SHP77 (cell line): ENCODE measurements at regions not wholly inside any gene's neighbourhood (a gene's known extent, or its start where the extent isn't known, plus 50 kb on each side); places are given as distances from the start of the nearest gene placed in this dataset.
"Not testable (repeated sequence)": the region's sequence is repeated elsewhere in the genome, so short reads cannot be mapped to it uniquely, and the experiment has no call there.

Source experiments
- DNase-seq, 2 experiments: peaks; one replicate each; lab custom pipeline; 2025; lab: John Stamatoyannopoulos, UW

DNA sequence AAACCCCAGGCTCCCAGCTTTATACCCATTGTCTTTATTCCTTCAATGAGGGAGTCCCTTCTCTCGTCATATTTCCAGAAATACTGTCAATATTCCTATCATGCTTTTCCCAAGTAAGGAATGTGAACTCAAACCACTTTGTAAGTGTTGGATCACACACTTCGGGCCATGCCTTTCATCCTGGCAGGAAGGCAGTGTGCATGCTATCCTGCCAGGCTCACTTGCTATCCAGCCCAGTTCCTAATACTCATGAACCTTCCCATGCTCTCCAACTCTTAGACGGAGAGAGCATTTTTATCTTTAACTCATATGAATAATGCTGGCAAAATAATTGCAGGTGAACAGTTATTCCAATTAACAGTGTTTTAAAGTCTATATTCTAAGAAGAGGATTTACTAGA is 639.9 kb upstream of the ACO1 start:
- no peak for DNase-seq

DNA sequence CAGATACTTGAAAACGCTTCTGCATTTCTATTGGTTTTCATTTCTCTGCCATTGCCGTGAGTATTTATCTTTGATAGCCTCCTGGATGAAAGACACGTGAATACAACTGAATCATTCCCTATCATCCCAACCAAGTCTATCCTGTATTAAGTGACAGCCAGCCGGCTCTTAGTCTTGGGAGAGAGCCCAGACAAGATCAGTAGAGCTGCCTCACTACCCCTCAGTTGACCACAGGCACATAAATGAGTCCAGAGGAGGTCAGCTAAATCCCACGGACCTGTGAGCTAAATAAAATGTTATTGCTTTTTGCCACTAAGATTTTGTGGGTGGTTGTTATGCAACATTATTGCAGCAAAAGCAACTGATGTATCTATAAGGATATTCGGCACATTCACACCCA is 639.0 kb upstream of the ACO1 start:
- no peak for DNase-seq

DNA sequence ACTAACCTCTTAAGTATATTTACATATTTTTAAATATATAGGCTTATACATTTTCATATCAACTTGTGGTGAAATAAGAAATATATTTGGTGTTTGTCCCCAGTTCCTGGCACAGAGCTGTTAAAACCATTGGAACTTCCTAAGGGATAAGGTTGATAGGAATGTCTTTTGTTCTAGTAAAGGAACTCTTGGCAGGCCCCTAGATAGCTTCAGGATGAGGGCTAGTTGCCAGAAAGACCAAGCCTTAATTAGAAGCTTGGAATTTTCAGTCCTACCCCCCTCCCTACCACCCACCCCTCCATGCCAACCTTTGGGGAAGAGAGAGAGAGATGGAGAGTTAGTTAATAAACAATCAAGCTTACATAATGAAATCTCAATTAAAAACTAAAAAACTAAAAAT is 638.6 kb upstream of the ACO1 start:
- no peak for DNase-seq

DNA sequence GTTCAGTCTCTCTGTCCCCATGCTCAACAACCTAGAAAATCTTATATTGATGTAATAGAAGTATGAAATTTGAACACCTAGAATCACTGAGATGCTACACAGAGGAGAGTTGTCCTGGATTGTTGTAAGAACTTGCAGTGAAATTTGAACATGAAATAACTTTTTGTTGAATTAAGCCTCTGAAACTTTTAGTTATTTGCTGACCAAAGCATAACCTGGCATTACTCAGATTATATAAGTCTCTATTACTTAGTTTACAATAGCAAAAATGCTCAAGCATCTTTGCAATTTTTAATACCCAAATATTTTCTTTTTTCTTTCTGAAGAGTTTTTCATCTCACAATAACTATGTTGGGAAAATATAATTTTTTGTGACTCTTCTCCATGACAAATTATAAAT is 630.7 kb upstream of the ACO1 start:
- no peak for DNase-seq

DNA sequence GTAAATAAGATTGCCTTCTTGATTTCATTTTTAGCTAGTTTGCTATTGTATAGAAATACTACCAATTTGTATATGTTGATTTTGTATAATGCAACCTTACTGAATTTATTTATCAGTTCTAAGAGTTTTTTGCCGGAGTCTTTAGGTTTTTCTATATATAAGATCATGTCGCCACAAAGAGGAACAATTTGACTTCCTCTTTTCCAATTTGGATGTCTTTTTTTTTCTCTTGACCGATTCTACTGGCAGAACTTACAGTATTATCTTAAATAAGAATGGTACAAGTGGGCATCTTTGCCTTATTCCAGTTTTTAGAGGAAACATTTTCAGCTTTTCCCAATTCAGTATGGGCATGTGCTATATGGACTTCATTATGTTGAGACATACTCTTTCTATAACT is 624.7 kb upstream of the ACO1 start:
- no peak for DNase-seq

DNA sequence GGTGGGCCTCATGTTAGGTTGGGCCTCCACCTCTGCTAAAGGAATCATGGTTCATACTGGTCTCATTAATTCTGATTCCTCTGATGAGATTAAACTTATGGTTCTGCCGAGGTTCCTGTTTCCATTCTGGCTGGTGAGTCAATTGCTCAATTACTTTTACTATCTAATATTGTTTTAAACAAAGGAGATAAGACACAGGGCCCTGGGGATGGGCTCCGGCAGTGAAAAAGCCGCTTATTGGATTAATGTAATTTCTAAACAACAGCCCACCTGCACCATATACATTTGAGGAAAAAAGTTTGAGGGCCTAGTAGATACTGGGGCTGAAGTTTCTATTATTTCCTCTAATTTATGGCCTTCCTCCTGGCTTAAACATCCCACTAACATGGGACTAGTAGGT is 610.4 kb upstream of the ACO1 start:
- not testable (repeated sequence) for DNase-seq

DNA sequence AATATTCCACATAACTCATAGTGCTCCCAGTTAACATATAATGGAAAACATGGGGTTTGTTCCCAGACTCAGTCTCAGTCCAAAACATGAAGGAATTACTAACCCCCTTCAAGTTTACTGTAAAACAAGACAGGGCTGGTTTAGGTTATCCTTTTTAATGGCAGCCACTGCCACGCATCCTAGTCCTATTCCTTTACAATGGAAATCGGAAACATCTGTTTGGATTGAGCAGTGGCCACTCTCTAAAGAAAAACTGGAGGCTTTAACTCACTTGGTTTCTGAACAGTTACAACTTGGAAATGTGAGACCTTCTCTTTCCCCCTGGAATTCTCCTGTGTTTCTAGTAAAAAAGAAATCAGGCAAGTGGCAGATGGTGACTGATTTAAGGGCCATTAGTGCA is 609.9 kb upstream of the ACO1 start:
- no peak for DNase-seq

DNA sequence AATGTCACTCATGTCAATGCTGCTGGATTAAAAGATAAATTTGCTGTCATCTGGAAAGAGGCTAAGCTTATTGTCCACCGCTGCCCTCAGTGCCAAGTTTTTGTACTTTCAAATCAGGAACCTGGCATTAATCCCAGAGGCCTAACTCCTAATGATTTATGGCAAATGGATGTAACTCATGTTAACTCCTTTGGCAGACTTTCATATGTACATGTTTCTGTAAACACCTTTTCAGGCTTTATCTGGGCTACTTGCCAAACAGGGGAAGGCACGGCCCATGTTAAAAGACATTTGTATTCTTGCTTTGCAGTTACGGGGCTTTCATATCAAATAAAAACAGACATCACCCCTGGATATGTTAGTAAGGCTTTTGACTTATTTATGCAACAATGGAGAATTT is 608.0 kb upstream of the ACO1 start:
- peak; percentile 55 to 60 for DNase-seq

DNA sequence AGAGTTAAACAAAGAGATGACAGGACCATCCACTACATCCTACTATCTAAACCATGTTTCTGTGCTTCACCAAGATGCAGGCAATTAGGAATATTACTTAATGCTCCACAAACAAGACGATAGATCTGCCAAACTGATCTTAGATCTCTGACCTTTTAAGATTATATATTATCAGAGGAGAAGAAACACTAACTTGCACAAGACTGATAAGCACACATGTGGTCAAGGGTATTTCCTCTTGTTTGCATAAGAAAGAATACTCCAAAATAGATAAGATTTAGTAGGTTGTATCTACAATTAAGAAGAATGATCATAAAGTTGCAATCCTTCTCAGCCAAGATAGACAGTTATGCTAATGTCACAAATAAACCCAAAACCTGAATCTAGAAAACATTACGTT is 601.0 kb upstream of the ACO1 start:
- no peak for DNase-seq

DNA sequence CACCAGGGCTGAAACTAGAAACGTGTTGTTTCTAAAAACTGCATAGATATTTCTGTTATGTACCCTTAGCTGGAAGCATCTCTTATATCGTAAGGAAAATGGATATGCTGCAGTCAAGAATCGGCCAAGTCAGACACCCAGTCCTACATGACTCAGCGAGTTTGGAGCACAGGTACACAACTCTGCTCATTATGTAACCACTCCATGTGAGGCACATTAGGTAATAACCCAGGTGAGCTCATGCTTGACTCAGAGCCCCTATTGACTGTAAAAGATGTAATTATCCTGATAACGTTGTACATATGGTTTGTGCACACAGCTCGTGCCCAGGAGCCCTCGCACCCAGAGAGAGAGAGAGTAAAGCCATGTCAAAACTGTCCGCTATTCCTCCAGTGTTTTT is 593.7 kb upstream of the ACO1 start:
- no peak for DNase-seq

DNA sequence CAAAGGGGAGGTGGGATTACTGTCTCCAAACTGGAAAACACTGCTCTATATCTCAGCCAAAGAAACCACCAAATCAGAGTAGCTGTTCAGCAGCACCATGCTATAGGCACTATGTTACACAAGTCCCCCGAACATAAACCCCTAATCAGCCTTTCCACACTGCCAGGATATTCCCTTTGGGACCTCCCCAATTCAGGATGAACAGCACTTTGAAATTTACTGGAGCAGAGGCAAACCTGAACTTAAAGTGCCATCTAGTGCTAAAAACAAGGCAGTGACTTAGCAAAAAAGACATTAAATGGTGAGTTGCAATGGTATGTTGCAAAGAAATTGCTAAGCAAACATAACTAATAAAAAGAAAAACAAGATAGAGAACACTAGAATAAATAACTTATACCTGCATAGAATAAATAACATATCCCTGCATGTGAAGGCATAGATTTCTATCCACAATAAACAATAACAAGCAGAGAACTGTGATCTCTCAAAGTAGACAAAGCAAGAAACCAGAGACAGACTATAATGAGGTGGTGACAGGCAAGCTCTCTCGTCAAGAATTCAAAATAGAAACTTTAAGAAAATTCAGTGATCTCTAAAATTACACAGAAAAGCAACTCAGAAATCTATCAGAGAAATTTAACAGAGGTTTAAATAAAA is 584.4 kb upstream of the ACO1 start:
- DNase-seq, result peak; percentile 20 to 26

DNA sequence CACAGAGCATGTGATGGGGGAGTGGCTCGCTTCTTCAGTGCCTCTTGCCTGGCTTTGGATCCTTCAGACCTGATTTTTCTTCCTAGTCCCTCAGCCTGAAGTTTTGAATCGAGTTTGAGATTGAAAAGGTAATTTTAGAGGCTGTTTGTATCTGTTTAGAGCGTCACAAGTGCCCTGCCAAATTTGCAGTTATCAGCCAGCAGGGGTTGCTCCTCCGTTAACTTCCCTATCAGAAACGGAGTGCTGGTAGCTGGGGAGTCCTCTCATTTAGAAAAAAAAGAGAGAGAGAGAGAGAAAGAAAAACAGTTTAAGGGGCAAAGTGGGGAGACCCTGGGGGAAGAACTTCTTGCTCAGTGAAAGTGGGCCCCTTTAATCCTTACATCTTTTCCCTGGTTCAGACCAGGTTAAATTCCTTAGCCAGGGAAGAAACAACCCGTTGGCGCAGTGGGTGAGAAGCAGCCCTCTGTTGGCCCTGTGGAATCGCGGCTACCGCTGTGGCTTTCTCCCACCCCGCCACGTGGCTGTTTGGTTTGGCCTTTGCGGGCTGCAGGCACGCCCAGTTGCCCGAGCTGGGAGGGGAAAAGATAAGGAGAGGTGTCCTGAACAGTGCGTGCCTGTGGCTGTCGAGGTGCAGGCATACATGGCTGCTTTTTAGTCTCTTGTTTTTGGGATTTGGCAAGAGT is 576.7 kb upstream of the ACO1 start:
- no peak for DNase-seq

DNA sequence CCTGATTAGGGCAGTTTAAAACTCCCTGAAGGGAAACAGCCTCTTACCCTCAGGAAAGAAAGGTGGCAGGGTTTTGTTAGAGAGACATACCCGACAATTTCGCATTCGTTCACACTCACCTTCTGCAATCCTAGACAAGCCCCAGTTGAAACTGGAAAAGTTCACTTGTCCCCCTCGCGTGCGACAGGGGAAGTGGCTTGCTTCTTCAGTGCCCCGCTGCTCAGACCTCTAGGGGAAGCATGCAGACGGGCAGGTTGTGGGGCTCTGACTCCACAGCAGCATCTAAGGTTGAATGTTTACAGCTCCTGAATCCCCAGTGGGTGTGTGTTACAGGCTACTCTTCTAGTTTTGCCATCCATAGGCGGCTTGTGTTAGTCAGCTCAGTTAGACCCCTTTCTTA is 575.7 kb upstream of the ACO1 start:
- no peak for DNase-seq

DNA sequence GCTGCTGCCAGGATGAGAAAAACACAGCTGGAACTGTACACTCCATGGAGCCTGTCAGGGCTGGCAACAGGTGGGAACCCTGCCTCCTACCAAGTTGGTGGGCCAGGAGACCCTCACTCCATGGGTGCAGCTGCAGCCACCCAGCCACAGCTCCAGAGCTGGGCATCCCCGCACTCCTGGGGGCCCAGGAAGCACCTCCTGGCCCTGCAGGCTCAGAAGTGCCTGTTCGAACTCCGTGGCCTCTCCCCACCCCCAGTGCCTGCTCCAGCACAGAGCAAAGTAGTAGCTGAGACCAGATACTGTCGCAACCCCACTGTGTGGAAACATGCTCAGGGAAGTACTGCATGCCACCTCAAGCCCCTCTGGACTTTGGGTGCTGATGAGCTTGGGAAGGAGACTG is 564.0 kb upstream of the ACO1 start:
- no peak for DNase-seq

DNA sequence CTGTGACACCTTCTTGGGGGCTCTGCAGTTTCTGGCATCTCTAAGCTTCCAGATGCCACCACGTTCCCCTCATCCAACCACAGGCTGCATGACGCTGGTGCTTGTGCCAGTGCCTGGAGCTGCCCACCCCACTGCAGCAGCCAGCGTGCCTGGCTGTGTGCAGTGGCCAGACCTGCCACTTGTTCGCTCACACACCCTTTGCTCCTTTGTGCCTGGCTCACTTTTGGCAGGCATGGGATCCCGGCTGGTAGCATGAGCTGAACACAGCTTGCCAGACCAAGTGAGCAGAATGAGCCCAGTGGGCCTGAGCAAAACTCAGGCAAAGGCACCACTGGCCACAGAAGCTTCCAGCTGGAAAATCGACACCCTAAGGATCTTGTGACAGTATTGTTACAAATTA is 562.9 kb upstream of the ACO1 start:
- no peak for DNase-seq

DNA sequence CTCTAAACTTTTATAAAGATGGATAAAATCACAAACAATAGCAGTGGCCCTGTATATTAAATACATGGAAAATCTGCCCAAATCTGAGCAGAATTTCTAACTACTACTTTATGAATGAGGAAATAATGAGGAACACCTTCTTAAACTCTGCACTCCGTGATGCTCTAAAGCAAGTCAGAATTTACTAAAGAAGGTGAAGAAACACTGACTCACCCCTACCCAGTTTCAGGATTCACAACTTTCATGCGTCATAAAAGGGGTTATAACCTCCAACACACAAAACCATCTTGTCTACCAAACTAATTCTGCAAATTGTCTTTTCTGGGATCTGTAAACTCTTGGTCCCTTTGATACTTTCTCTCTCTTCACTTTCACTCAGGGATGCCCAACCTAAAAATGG is 561.1 kb upstream of the ACO1 start:
- DNase-seq, result no peak

DNA sequence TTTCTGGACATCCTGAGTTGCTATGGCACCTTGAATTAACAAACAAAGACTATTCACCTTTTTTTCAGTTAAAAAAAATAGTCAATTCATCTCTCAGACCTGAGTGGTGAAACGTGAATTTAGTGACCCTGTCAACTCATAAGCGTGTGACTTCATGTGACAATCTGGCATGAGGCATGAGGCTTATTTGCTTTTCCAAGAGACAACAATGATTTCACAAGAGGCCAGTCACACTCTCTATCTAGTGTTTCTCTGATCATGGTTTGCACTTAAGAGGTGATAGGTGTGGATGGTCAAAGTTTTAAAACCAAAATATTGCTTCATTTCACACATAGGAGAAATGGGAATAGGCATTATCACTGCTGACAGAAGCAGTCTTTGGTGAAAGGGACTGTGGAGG is 559.6 kb upstream of the ACO1 start:
- peak; percentile 4 to 10 for DNase-seq

DNA sequence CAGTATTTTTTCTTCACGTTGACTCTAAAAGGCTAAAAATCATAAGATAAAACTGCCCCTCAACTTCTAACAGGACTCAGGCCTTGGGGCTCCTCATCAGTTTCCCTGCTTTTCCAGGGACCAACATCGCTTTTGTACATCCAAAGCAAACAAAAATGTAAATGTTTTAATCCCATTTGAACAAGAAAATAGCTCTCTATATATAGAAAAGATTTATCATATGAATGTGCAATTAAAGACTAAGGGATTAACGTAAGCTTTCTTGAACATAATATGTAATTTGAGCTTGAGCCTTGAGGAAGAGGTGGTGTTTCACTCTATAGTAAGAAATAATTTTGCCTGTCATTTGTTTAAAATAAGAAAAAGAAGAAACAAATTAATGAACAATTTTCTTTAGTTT is 547.2 kb upstream of the ACO1 start:
- DNase-seq, result no peak

DNA sequence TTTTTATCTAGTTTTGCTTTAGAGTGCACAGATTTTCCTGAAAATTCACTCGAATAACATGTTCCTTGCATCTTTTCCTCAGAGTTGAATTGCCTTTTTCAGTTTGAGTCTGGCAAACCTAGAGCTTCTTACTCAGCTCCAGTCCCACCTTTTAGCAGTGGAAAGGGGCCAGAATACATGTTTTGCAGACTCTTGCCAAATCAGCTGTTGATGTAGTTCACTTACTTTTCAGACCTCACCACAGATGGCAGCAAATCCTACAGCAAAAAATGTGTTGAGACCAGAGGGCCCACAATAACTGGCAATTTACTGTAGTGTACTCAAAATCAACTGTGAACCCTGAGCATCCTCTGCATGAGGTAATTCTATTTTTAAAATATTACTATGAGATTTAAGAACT is 545.2 kb upstream of the ACO1 start:
- DNase-seq, result no peak

DNA sequence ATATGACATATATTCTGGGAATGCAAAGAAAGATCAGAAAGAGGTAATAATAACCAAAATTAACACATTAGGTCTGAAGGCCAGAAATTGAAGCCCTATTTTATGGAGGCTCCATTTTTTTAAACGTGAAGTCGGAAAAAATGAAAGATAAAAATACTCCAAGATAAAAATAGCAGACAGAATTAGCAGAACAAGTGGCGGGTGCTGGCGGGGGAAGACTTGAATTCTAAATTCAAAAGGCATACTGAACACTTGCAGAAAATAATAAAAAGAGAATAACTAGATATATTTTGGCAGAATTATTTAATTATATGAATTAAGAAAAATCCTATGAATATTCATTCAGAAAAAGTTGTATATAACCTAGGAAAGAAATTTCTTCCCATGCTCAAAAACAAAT is 543.7 kb upstream of the ACO1 start:
- no peak for DNase-seq

DNA sequence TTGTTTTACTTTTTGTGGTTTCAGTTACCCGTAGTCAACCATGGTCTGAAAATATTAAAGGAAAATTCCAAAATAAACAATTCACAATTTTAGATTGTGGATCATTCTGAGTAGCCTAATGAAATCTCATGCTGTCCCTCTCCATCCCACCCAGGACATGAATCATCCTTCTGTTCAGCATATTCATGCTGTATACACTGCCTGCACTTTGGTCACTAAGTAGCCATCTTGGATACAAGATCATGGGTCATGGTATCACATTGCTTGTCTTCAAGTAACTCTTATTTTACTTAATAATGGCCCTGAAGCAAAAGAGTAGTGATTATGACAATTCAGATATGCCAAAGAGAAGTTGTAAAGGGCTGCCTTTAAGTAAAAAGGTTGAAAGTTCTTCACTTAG is 536.5 kb upstream of the ACO1 start:
- no peak for DNase-seq

DNA sequence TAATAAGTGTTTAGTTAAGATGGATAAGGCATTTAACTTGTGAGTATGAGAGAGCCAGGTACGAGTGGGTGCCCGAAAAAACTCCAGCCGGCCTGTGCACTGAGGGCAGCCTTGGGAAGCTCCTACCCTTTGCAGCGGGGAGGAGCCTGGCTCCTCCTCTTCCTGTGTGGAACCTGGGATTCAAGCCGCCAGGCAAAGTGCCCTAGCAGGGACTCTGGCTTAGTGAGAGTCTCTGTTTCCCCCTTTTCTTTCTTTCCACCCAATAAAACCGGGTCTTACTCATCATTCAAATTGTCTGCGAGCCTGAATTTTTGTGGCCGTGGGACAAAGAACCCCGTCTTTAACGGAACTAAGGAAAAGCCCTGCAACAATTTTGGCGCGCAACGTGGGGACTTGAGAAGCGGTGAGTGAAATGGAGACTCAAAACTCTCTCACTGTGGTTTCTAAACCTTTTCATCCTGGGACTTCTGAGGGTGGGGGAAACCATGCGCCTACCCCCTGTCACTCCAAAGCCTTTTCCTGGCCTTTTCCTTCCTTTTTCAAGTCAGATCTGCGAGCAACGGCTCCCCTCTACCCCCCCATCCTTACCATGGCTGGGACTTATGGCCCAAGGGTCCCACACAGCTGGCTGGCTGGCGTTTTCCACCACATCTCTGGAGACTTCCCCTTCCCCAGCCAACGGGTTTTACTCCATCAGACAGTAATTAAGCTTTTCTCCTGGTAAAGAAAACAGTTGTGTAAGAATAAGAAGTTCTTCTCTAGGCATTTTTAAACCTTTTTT is 535.7 kb upstream of the ACO1 start:
- no peak for DNase-seq

DNA sequence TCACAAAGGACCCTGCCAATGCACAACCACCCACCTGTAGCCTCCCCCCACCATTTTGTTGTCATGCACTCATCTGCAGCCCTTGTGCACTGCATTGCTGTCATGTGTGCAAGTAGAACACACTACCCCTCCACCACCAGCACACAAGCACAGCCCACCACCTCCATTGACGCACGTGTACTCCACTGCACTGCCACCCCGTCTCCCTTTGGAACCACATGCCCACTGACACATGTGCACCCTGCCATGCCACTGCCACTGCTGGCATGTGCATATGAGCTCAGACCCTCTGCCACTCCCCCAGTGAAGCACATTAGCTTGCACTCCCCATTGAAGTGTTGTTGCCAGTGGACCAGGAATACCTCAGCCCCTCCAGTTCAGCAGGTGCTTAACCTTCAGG is 530.3 kb upstream of the ACO1 start:
- no peak for DNase-seq
